Testis (tissue), 2 donors: ENCODE measurements at regions not wholly inside any gene's neighbourhood (a gene's known extent, or its start where the extent isn't known, plus 50 kb on each side); places are given as distances from the start of the nearest gene placed in this dataset.

ENCODE experiments used
- DNase-seq: peaks from one replicate; pipeline ENCODE4 v3.0.0-alpha.2; 2019
- H3K27ac ChIP-seq, 2 donors: fragments of 200-600 bp; sonication (generic); one replicate each; pipeline ENCODE4 v1.5.1; 2019
- H3K27me3 ChIP-seq: fragments of 200-600 bp; sonication (generic); one replicate; pipeline ENCODE4 v1.5.1; 2019
- H3K36me3 ChIP-seq: fragments of 200-600 bp; sonication (generic); one replicate; pipeline ENCODE4 v1.5.1; 2017; ENCODE audit warnings: low read depth; ENCODE audit errors: missing control alignments
- H3K4me1 ChIP-seq: fragments of 200-600 bp; sonication (generic); one replicate; pipeline ENCODE4 v1.5.1; 2019
- H3K4me3 ChIP-seq, 2 donors: fragments of 200-600 bp; sonication (generic); one replicate each; pipeline ENCODE4 v1.5.1; 2017 to 2019
- H3K9me3 ChIP-seq: fragments of 200-600 bp; sonication (generic); one replicate; pipeline ENCODE4 v1.5.1; 2017
- POLR2A ChIP-seq: fragments of 450-650 bp; IDR thresholded peaks from one replicate; pipeline ENCODE4 v1.6.1; 2017; ENCODE audit warnings: antibody characterized with exemption, mild to moderate bottlenecking, moderate library complexity
- WGBS, 2 donors: methylation state at CpG; one replicate each; pipeline ENCODE4 v1.1.5; 2018; 5-methylcytosine and 5-hydroxymethylcytosine counted together
- intact Hi-C: fragments of 100-400 bp; cut with DNase I; formaldehyde crosslinking; loops from one replicate; pipeline ENCODE4 v1.15.1; 2023; ENCODE audit warnings: low total_unique reads
- TF ChIP-seq, protein P1 (sequence below), 3 experiments: fragments of 450-650 bp in 2 of 3; fragments of 200-600 bp in 1 of 3; sonication (generic) in 1 of 3; IDR thresholded peaks; one replicate each; pipeline ENCODE4 v1.5.1; 2016 to 2019; ENCODE audit warnings: antibody characterized with exemption in 3 of 3, mild to moderate bottlenecking in 2 of 3, moderate library complexity in 1 of 3

- H3K4me3 ChIP-seq: no peak overlapping the region
- no peaks in the 10 kb centered on the region for H3K4me1 ChIP-seq
- H3K27me3 ChIP-seq: no peaks in the 10 kb centered on the region
- no peak for TF ChIP-seq POLR2A
- TF ChIP-seq, protein P1, sequence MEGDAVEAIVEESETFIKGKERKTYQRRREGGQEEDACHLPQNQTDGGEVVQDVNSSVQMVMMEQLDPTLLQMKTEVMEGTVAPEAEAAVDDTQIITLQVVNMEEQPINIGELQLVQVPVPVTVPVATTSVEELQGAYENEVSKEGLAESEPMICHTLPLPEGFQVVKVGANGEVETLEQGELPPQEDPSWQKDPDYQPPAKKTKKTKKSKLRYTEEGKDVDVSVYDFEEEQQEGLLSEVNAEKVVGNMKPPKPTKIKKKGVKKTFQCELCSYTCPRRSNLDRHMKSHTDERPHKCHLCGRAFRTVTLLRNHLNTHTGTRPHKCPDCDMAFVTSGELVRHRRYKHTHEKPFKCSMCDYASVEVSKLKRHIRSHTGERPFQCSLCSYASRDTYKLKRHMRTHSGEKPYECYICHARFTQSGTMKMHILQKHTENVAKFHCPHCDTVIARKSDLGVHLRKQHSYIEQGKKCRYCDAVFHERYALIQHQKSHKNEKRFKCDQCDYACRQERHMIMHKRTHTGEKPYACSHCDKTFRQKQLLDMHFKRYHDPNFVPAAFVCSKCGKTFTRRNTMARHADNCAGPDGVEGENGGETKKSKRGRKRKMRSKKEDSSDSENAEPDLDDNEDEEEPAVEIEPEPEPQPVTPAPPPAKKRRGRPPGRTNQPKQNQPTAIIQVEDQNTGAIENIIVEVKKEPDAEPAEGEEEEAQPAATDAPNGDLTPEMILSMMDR (IDR thresholded peaks at IDR 0.05): no peak
- H3K36me3 ChIP-seq: no peaks in the 10 kb centered on the region
- H3K9me3 ChIP-seq: no peaks in the 10 kb centered on the region
- no peak for DNase-seq
- WGBS, 2 donors: 66 to 67% methylated on average over 5 of the region's 5 CpGs
- H3K27ac ChIP-seq: no peak overlapping the region
- intact Hi-C loops: no loop called here
Observed at GRCh38 chr5:126195410-126196100, 227.7 kb upstream of the GRAMD2B start.

- Histone ChIP-seq H3K9me3 (no peaks in the 10 kb centered on the region), H3K4me1 (no peaks in the 10 kb centered on the region), H3K27ac (no peak overlapping the region), H3K27me3 (no peaks in the 10 kb centered on the region), H3K36me3 (no peaks in the 10 kb centered on the region), H3K4me3 (no peak overlapping the region)
- WGBS, 2 donors: 76 to 77% methylated on average over 2 of the region's 2 CpGs
- DNase-seq: no peak
- no peak for TF ChIP-seq POLR2A
- TF ChIP-seq, protein P1 (IDR thresholded peaks at IDR 0.05): no peak
- intact Hi-C loops: no loop called here
Observed at GRCh38 chr5:126198531-126198930, 224.7 kb upstream of the GRAMD2B start.

DNA sequence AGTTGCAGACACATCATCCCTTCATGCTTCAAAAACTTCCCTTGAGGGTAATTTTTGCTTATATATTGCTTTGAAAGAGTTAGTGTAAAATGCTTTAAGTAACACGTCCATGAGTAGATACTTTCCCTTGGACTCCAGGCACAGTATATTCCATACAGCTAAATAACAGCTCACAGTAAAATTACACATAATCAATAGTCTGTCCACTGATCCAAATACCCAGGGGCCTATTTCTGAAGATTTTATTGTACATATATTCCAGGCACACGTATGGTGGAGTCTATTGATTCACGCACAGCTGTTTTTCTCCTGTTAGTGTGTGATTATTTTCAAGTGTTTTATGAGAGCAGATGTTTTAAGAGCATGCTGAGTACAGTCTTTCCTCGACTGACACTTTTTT is 223.7 kb upstream of the GRAMD2B start:
- Histone ChIP-seq H3K27ac (no peak overlapping the region), H3K4me3 (no peak overlapping the region), H3K4me1 (no peaks in the 10 kb centered on the region), H3K9me3 (no peaks in the 10 kb centered on the region), H3K36me3 (no peaks in the 10 kb centered on the region), H3K27me3 (no peaks in the 10 kb centered on the region)
- DNase-seq: no peak
- TF ChIP-seq, protein P1 (IDR thresholded peaks at IDR 0.05): no peak
- TF ChIP-seq POLR2A: no peak
- intact Hi-C loops: no loop called here
- 86 to 93% methylated on average over 4 of the region's 4 CpGs for WGBS, 2 donors

- Histone ChIP-seq H3K27me3 (no peaks in the 10 kb centered on the region), H3K4me1 (no peaks in the 10 kb centered on the region), H3K9me3 (no peaks in the 10 kb centered on the region), H3K36me3 (no peaks in the 10 kb centered on the region), H3K27ac (no peak overlapping the region), H3K4me3 (no peak overlapping the region)
- 60 to 66% methylated on average over 4 of the region's 4 CpGs for WGBS, 2 donors
- TF ChIP-seq, protein P1 (IDR thresholded peaks at IDR 0.05): no peak
- TF ChIP-seq POLR2A: no peak
- DNase-seq: no peak
- intact Hi-C loops: no loop called here
Observed at GRCh38 chr5:126208691-126209090, 214.5 kb upstream of the GRAMD2B start.

- WGBS, 2 donors: 65 to 70% methylated on average over 6 of the region's 6 CpGs
- no peaks in the 10 kb centered on the region for H3K27me3 ChIP-seq
- intact Hi-C loops: no loop called here
- no peak overlapping the region for H3K4me3 ChIP-seq
- H3K36me3 ChIP-seq: no peaks in the 10 kb centered on the region
- TF ChIP-seq, protein P1 (IDR thresholded peaks at IDR 0.05): no peak
- TF ChIP-seq POLR2A: no peak
- H3K27ac ChIP-seq: no peak overlapping the region
- DNase-seq: no peak
- H3K4me1 ChIP-seq: no peaks in the 10 kb centered on the region
- no peaks in the 10 kb centered on the region for H3K9me3 ChIP-seq
Observed at GRCh38 chr5:126210955-126211354, 212.3 kb upstream of the GRAMD2B start.
